ENCODE measurements at regions not wholly inside any gene's neighbourhood (a gene's known extent, or its start where the extent isn't known, plus 50 kb on each side); places are given as distances from the start of the nearest gene placed in this dataset.

- POLR2A ChIA-PET: no interaction called here
- Mint-ChIP-seq H3K9me3 (ENCODE audit: insufficient read depth) (no peaks in the 10 kb centered on the region), H3K27me3 (ENCODE audit: low read depth) (no peaks in the 10 kb centered on the region), H3K4me1 (ENCODE audit: low read depth) (no peaks in the 10 kb centered on the region), H3K27ac (no peak overlapping the region), H3K4me3 (no peak overlapping the region), H3K36me3 (ENCODE audit: low read depth) (no peaks in the 10 kb centered on the region)
- DNase-seq (no peak), ATAC-seq (no peak)
- CTCF ChIA-PET: no interaction called here
Measured at GRCh38 chr2:65730186-65730585, 297.8 kb upstream of the SPRED2 start.

- ATAC-seq (no peak), DNase-seq (no peak)
- no peaks in the 10 kb centered on the region for H3K36me3 Mint-ChIP-seq (ENCODE audit: low read depth)
- CTCF ChIA-PET: no interaction called here
- no peaks in the 10 kb centered on the region for H3K9me3 Mint-ChIP-seq (ENCODE audit: insufficient read depth)
- POLR2A ChIA-PET: no interaction called here
- no peak overlapping the region for H3K27ac Mint-ChIP-seq
- no peak overlapping the region for H3K4me3 Mint-ChIP-seq
- no peaks in the 10 kb centered on the region for H3K27me3 Mint-ChIP-seq (ENCODE audit: low read depth)
- H3K4me1 Mint-ChIP-seq (ENCODE audit: low read depth): no peaks in the 10 kb centered on the region
Measured at GRCh38 chr2:65729246-65729645, 296.8 kb upstream of the SPRED2 start.

DNA sequence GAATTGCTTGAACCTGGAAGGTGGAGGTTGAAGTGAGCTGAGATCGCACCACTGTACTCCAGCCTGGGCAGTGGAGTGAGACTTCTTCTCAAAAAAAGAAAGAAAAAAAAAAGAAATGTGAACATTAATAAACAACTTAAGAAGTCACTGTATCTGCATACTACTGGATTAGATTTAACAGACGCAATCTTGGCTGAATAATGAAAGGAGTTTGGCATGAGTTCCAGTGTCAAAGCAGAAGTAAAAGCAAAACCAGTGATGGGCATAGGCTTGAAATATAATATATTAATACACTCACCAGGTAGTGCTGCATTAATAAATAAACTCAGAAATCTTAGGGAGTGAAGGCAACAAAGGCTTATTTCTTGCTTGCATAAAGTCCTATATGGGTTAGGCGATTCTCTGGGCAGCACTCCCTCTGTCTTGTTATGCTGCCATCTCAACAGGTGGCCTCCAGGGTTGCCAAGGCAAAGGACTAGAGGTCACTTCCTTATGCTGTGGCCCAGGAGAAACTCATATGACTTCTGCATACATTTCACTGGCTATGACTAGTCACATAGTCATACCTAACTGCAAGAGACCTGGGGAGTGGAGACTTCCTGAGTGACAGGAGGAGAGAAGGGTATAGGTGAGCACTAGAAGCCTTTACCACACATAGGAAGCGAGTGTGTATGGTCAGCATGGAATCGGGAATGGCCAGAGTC is 296.2 kb upstream of the SPRED2 start:
- Mint-ChIP-seq H3K36me3 (ENCODE audit: low read depth) (no peaks in the 10 kb centered on the region), H3K9me3 (ENCODE audit: insufficient read depth) (no peaks in the 10 kb centered on the region), H3K4me1 (ENCODE audit: low read depth) (no peaks in the 10 kb centered on the region), H3K27me3 (ENCODE audit: low read depth) (no peaks in the 10 kb centered on the region), H3K4me3 (no peak overlapping the region), H3K27ac (no peak overlapping the region)
- ChIA-PET CTCF (no interaction called here), POLR2A (no interaction called here)
- no peak for DNase-seq
- no peak for ATAC-seq

DNA sequence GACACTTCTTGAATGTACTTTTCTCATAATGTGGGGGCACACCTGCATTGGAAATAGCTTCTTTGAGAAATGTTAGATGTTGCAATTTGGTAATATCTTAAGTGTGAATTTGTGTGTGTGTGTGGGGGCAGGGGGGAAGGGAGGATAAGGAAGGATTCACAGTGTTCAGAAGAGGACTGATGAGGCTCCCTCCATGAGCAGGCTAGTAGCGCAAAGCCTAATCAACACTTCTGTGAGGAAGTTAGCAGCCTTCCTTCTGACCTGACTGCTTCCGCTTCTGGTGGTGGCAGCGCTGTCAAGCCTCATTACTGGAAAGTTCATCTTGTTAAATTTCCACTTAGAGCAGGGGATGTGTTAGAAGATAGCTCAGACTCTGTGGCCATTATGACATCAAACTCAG is 295.4 kb upstream of the SPRED2 start:
- Mint-ChIP-seq H3K27me3 (ENCODE audit: low read depth) (no peaks in the 10 kb centered on the region), H3K27ac (no peak overlapping the region), H3K9me3 (ENCODE audit: insufficient read depth) (no peaks in the 10 kb centered on the region), H3K36me3 (ENCODE audit: low read depth) (no peaks in the 10 kb centered on the region), H3K4me3 (no peak overlapping the region), H3K4me1 (ENCODE audit: low read depth) (no peaks in the 10 kb centered on the region)
- ATAC-seq (no peak), DNase-seq (no peak)
- ChIA-PET POLR2A (no interaction called here), CTCF (no interaction called here)

GRCh38 chr2:65727381-65727780 is 295.0 kb upstream of the SPRED2 start:
- H3K36me3 Mint-ChIP-seq (ENCODE audit: low read depth): no peaks in the 10 kb centered on the region
- H3K4me3 Mint-ChIP-seq: no peak overlapping the region
- H3K4me1 Mint-ChIP-seq (ENCODE audit: low read depth): no peaks in the 10 kb centered on the region
- H3K9me3 Mint-ChIP-seq (ENCODE audit: insufficient read depth): no peaks in the 10 kb centered on the region
- H3K27me3 Mint-ChIP-seq (ENCODE audit: low read depth): no peaks in the 10 kb centered on the region
- ATAC-seq (no peak), DNase-seq (no peak)
- no peak overlapping the region for H3K27ac Mint-ChIP-seq
- ChIA-PET CTCF (no interaction called here), POLR2A (no interaction called here)

GRCh38 chr2:65724752-65725151 is 292.4 kb upstream of the SPRED2 start:
- Mint-ChIP-seq H3K36me3 (ENCODE audit: low read depth) (no peaks in the 10 kb centered on the region), H3K27me3 (ENCODE audit: low read depth) (no peaks in the 10 kb centered on the region), H3K4me3 (no peak overlapping the region), H3K27ac (no peak overlapping the region), H3K4me1 (ENCODE audit: low read depth) (no peaks in the 10 kb centered on the region), H3K9me3 (ENCODE audit: insufficient read depth) (no peaks in the 10 kb centered on the region)
- DNase-seq: no peak
- ATAC-seq: no peak
- ChIA-PET CTCF (no interaction called here), POLR2A (no interaction called here)

- ATAC-seq: no peak
- no peak overlapping the region for H3K4me3 Mint-ChIP-seq
Measured at GRCh38 chr2:65724336-65724735, 291.9 kb upstream of the SPRED2 start.

DNA sequence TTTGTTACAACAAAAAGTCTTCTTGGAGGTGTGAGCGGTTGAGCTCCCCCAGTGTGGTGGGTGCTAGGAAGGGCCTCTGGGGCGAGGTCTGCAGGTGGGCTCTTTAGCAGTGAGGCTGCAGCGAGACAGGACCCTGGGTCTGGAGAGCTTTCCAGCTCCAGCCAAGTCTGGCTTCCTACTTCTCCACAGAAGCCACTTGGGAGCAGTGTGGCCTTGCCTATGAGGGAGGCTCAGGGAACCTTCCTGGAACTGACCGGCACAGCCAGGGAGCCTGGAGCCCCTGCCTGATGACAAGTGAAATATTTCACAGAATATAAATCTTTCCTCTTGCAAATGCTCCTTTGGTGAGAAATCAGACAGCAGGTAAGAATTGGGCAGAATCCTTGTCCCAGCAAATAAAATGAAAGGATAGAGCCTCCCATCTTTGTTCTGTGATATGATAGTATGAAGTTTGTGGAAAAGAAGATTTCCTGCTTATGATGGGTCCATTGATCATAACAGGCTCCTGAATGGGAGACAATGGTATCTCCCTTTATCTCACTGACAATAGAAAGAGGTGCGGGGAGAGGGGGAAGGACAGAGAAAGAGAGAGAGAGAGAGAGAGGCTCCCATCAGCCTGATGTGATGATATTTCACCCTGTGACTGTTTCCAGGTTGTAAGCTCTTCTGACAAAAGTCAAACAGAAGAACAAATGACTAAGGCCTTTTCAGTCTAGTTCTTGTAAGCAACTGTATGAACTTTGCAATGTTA is 289.8 kb upstream of the SPRED2 start:
- Mint-ChIP-seq H3K36me3 (ENCODE audit: low read depth) (no peaks in the 10 kb centered on the region), H3K4me3 (no peak overlapping the region), H3K9me3 (ENCODE audit: insufficient read depth) (no peaks in the 10 kb centered on the region), H3K4me1 (ENCODE audit: low read depth) (no peaks in the 10 kb centered on the region), H3K27ac (no peak overlapping the region), H3K27me3 (ENCODE audit: low read depth) (no peaks in the 10 kb centered on the region)
- ATAC-seq (no peak), DNase-seq (no peak)
- ChIA-PET POLR2A (no interaction called here), CTCF (no interaction called here)

More at GRCh38 chr2:65724336-65724735, 291.9 kb upstream of the SPRED2 start:
- Mint-ChIP-seq H3K36me3 (ENCODE audit: low read depth) (no peaks in the 10 kb centered on the region), H3K27ac (no peak overlapping the region), H3K27me3 (ENCODE audit: low read depth) (no peaks in the 10 kb centered on the region), H3K4me1 (ENCODE audit: low read depth) (no peaks in the 10 kb centered on the region), H3K9me3 (ENCODE audit: insufficient read depth) (no peaks in the 10 kb centered on the region)
- no peak for DNase-seq
- CTCF ChIA-PET: no interaction called here
- POLR2A ChIA-PET: no interaction called here

DNA sequence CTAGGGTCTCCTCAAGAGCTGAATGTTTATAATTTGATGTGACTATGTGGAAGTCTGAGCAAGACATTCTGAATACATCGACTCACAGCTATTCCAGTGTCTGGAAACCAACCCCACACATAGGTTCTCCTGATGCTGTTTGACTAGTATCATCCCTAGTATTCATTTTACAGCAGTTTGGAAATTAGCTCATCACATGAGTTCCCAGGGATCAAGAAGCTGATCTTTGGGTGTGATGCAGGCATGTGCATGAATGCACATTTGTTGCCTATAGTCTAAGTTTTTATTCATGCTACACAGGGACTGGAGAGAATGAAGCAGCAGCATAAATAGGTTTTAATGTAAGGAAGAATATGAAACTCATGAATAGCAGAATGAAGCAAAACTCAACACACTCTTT is 284.3 kb upstream of the SPRED2 start:
- H3K27ac Mint-ChIP-seq: no peak overlapping the region
- CTCF ChIA-PET: no interaction called here

GRCh38 chr2:65715323-65715722 is 282.9 kb upstream of the SPRED2 start:
- no peaks in the 10 kb centered on the region for H3K9me3 Mint-ChIP-seq (ENCODE audit: insufficient read depth)
- no peaks in the 10 kb centered on the region for H3K4me1 Mint-ChIP-seq (ENCODE audit: low read depth)
- no peak for ATAC-seq
- ChIA-PET POLR2A (no interaction called here), CTCF (interaction anchor here (1.6 kb wide), 1 partner anchor 74 kb away, joined by 3 read pairs; no protein-coding TSS in a partner anchor)
- H3K27me3 Mint-ChIP-seq (ENCODE audit: low read depth): no peaks in the 10 kb centered on the region
- no peak overlapping the region for H3K4me3 Mint-ChIP-seq
- H3K27ac Mint-ChIP-seq: no peak overlapping the region
- H3K36me3 Mint-ChIP-seq (ENCODE audit: low read depth): no peaks in the 10 kb centered on the region
- no peak for DNase-seq

More for the DNA sequence above, 284.3 kb upstream of the SPRED2 start:
- H3K36me3 Mint-ChIP-seq (ENCODE audit: low read depth): no peaks in the 10 kb centered on the region
- POLR2A ChIA-PET: no interaction called here
- no peaks in the 10 kb centered on the region for H3K9me3 Mint-ChIP-seq (ENCODE audit: insufficient read depth)
- DNase-seq (no peak), ATAC-seq (no peak)
- H3K27me3 Mint-ChIP-seq (ENCODE audit: low read depth): no peaks in the 10 kb centered on the region
- no peak overlapping the region for H3K4me3 Mint-ChIP-seq
- H3K4me1 Mint-ChIP-seq (ENCODE audit: low read depth): no peaks in the 10 kb centered on the region

DNA sequence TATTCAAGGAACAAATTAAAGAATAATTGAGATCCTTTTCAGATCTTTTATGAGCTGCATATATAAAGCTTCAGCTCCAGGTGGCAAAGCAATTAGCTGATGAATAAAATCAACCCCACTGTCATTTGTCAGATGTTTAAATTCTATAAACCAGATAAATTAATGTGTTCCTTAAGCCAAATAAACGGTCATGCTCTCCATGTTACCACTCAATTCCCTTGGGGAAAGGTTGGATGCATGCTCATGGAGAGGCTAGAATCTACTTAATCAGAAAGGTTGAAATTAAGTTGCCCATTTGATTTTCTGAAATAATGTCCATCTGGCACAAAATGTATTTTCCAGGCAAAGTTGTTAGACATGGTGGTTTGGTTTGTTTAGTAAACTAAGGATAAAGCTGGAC is 282.5 kb upstream of the SPRED2 start:
- no peak overlapping the region for H3K27ac Mint-ChIP-seq
- POLR2A ChIA-PET: no interaction called here
- CTCF ChIA-PET: interaction anchor here (1.6 kb wide), 1 partner anchor 73 kb away, joined by 3 read pairs; no protein-coding TSS in a partner anchor
- no peaks in the 10 kb centered on the region for H3K36me3 Mint-ChIP-seq (ENCODE audit: low read depth)
- ATAC-seq: no peak
- H3K4me1 Mint-ChIP-seq (ENCODE audit: low read depth): no peaks in the 10 kb centered on the region
- H3K4me3 Mint-ChIP-seq: no peak overlapping the region
- no peaks in the 10 kb centered on the region for H3K9me3 Mint-ChIP-seq (ENCODE audit: insufficient read depth)
- no peak for DNase-seq
- H3K27me3 Mint-ChIP-seq (ENCODE audit: low read depth): no peaks in the 10 kb centered on the region

DNA sequence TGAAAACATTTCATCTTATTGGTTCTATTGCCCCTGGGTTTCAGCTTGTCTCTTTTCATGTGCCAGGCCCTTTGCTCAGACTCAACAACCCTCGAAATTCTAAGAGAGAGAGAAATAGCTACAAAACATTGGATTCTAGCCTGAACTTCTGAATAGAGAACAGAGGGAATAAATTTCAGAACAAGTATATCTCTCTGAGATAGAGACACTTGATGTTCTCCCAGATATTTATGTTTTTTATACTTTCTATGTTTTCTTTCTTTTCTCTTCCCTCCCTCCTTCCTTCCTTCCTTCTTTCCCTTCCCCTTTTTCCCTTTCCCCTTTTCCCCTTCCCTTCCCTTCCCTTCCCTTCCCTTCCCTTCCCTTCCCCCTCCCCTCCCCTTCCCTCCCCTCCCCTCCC is 279.5 kb upstream of the SPRED2 start:
- ATAC-seq (no peak), DNase-seq (no peak)
- ChIA-PET CTCF (no interaction called here), POLR2A (no interaction called here)
- H3K9me3 Mint-ChIP-seq (ENCODE audit: insufficient read depth): no peaks in the 10 kb centered on the region
- H3K4me1 Mint-ChIP-seq (ENCODE audit: low read depth): no peaks in the 10 kb centered on the region
- no peaks in the 10 kb centered on the region for H3K36me3 Mint-ChIP-seq (ENCODE audit: low read depth)
- no peak overlapping the region for H3K4me3 Mint-ChIP-seq
- peaks cover 5% of the 10 kb centered on the region for H3K27me3 Mint-ChIP-seq (ENCODE audit: low read depth)
- no peak overlapping the region for H3K27ac Mint-ChIP-seq
